Mucosa of descending colon (tissue), 3 donors: ENCODE measurements at regions not wholly inside any gene's neighbourhood (a gene's known extent, or its start where the extent isn't known, plus 50 kb on each side); places are given as distances from the start of the nearest gene placed in this dataset.

ENCODE experiments used
- ATAC-seq: fragments of 200-7000 bp; cut with Tn5 transposase; one replicate; pipeline ENCODE4 v1.9.1; 2020; ENCODE audit warnings: mild to moderate bottlenecking, moderate library complexity
- DNase-seq, 3 donors: peaks; one replicate each; pipeline ENCODE4 v3.0.0-alpha.2; 2020
- H3K36me3 ChIP-seq: fragments of 200-600 bp; one replicate; pipeline ENCODE4 v1.8.0; 2021; ENCODE audit warnings: low read depth, mild to moderate bottlenecking
- H3K4me1 ChIP-seq: fragments of 200-600 bp; one replicate; pipeline ENCODE4 v1.8.0; 2021; ENCODE audit warnings: low read depth, mild to moderate bottlenecking
- H3K4me3 ChIP-seq: fragments of 200-600 bp; one replicate; pipeline ENCODE4 v1.8.0; 2021; ENCODE audit warnings: mild to moderate bottlenecking
- H3K9me3 ChIP-seq: fragments of 200-600 bp; one replicate; pipeline ENCODE4 v1.8.0; 2021; ENCODE audit warnings: mild to moderate bottlenecking
- intact Hi-C, 2 donors: fragments of 100-400 bp; cut with DNase I in 1 of 2; cut with micrococcal nuclease in 1 of 2; formaldehyde crosslinking; loops; one replicate each; pipeline versions ENCODE4 v1.11.0 to v1.11.1; 2022; cut with DNase I, micrococcal nuclease
- TF ChIP-seq, protein P1 (sequence below): fragments of 200-600 bp; IDR thresholded peaks from one replicate; pipeline ENCODE4 v1.8.0; 2022; ENCODE audit warnings: antibody characterized with exemption, mild to moderate bottlenecking
- donor health status: DM: no; HTN: no; CAD: no; lungs with moderate emphysema.
- donor health status: DM: no; HTN: no; CAD: no.
- donor health status: DM: no; HTN: yes; CAD: no.

- no peak overlapping the region for H3K4me3 ChIP-seq
- DNase-seq (no peak), ATAC-seq (no peak)
- intact Hi-C loops, result no loop called here
- H3K36me3 ChIP-seq, result no peaks in the 10 kb centered on the region
- H3K4me1 ChIP-seq, result no peaks in the 10 kb centered on the region
- no peaks in the 10 kb centered on the region for H3K9me3 ChIP-seq
- TF ChIP-seq, protein P1, sequence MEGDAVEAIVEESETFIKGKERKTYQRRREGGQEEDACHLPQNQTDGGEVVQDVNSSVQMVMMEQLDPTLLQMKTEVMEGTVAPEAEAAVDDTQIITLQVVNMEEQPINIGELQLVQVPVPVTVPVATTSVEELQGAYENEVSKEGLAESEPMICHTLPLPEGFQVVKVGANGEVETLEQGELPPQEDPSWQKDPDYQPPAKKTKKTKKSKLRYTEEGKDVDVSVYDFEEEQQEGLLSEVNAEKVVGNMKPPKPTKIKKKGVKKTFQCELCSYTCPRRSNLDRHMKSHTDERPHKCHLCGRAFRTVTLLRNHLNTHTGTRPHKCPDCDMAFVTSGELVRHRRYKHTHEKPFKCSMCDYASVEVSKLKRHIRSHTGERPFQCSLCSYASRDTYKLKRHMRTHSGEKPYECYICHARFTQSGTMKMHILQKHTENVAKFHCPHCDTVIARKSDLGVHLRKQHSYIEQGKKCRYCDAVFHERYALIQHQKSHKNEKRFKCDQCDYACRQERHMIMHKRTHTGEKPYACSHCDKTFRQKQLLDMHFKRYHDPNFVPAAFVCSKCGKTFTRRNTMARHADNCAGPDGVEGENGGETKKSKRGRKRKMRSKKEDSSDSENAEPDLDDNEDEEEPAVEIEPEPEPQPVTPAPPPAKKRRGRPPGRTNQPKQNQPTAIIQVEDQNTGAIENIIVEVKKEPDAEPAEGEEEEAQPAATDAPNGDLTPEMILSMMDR, result no peak
Observed at GRCh38 chr16:80048250-80048649, 447.7 kb upstream of the MAF start.

DNA sequence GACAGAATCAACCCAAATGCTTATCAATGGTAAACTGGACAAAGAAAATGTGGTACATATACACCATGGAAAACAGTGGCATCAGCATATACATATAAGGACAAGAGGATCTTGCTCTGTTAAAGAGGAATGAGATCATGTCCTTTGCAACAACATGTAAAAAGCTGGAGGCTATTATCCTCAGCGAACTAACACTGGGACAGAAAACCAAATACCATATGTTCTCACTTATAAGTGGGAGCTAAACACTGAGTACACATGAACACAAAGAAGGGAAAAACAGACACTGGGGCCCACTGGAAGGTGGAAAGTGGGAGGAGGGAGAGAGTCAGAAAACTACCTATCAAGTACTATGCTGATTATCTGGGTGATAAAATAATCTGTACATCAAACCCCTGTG is 447.3 kb upstream of the MAF start:
- Histone ChIP-seq H3K36me3 (no peaks in the 10 kb centered on the region), H3K4me3 (no peak overlapping the region), H3K9me3 (no peaks in the 10 kb centered on the region), H3K4me1 (no peaks in the 10 kb centered on the region)
- TF ChIP-seq, protein P1, result no peak
- DNase-seq, result no peak
- intact Hi-C loops, result no loop called here
- ATAC-seq, result no peak

DNA sequence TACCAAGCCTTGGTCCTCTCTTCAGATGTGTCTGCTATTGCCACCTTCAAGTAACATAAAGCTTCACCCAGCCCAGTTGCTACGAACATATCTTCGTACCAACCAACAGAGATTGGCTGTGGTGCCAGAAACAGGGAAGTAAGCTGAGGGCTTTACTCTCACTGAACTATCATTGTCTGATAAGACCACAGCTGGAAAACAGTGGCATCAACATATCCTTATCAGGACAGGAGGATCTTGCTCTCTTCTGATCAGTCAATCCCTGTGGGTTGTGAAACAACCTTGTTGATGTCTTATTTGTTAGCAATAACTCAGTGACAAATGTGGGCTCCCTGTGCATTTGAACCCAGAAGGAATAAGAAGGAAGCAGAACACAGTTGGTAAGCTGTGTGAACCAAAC is 446.3 kb upstream of the MAF start:
- DNase-seq (no peak), ATAC-seq (no peak)
- no peaks in the 10 kb centered on the region for H3K9me3 ChIP-seq
- H3K36me3 ChIP-seq, result no peaks in the 10 kb centered on the region
- TF ChIP-seq, protein P1, result no peak
- H3K4me1 ChIP-seq, result no peaks in the 10 kb centered on the region
- H3K4me3 ChIP-seq, result no peak overlapping the region
- intact Hi-C loops, result no loop called here

DNA sequence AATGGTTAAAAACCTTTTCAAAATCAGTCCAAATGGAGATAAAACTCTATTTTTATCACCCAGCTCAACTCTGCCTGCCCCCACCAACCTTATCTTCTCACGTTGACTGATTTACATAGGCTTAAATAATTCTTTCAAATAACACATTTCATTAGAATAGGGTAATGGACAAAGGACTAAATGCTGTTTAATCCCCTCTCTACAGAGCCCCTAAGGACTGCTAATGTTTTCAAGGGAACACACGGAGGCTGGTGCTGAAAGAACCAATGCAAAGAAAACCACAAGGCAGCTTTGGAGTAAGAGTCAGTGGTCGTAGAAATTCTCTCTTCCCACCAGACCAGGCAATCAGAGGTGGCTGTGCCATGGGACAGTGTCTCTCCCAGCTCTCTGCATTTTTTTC is 445.7 kb upstream of the MAF start:
- Histone ChIP-seq H3K9me3 (no peaks in the 10 kb centered on the region), H3K4me3 (no peak overlapping the region), H3K36me3 (no peaks in the 10 kb centered on the region), H3K4me1 (no peaks in the 10 kb centered on the region)
- no peak for DNase-seq
- TF ChIP-seq, protein P1, result no peak
- intact Hi-C loops, result no loop called here
- no peak for ATAC-seq

GRCh38 chr16:80045861-80046260 is 445.3 kb upstream of the MAF start:
- Histone ChIP-seq H3K36me3 (no peaks in the 10 kb centered on the region), H3K9me3 (no peaks in the 10 kb centered on the region), H3K4me3 (no peak overlapping the region), H3K4me1 (no peaks in the 10 kb centered on the region)
- DNase-seq (no peak), ATAC-seq (no peak)
- TF ChIP-seq, protein P1, result no peak
- intact Hi-C loops, result no loop called here

DNA sequence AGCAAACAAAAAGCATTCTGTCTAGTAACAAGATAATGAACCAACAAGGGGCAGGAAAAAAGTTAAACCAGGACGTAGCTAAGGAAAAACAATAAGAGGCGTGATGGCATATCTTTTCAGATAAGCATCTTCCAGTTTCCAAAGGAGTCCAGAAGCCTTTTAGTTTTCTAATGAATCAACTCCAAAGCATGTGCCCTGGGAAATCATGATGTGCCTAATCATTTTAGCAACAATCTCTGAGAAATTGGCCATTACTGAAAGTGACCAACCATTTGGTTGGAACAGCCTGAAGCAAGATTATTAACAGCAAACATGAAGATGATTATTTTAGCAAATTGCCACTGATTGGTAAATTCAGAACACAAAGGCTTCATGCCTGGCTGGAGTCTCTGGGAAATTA is 440.9 kb upstream of the MAF start:
- intact Hi-C loops, result no loop called here
- no peak for DNase-seq
- TF ChIP-seq, protein P1, result no peak

More for the DNA sequence above, 440.9 kb upstream of the MAF start:
- Histone ChIP-seq H3K36me3 (no peaks in the 10 kb centered on the region), H3K9me3 (no peaks in the 10 kb centered on the region), H3K4me3 (no peak overlapping the region), H3K4me1 (no peaks in the 10 kb centered on the region)
- ATAC-seq, result no peak
